ENCODE measurements at regions not wholly inside any gene's neighbourhood (a gene's known extent, or its start where the extent isn't known, plus 50 kb on each side); places are given as distances from the start of the nearest gene placed in this dataset.

DNA sequence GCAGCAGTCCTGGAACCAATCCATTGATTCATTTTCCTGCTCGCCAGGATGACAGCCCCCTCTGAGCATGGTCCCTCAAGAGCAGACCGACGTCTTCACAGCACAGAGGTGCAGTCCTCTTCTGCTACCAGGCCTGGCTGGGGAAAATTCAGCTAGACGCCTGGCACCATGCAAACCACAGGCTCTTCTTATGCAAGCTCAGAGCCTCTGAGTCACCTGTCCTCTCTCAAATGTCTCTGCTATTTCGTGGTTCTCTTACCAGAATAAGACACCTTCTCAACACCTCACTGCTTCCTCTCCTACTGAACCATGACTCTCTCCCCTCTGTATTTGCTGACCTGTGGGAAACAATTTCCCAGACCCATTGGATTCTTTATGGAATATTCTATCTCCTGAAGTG lies 79.8 kb upstream of the CYRIA start (continued):
- TF ChIP-seq RELA (IDR thresholded peaks at IDR 0.05; ENCODE audit: borderline replicate concordance, partially characterized antibody), result no peak
- TF ChIP-seq JUND (IDR thresholded peaks at IDR 0.05; ENCODE audit: low read depth, low read length), result no peak
- TF ChIP-seq STAT1 (conservative IDR thresholded peaks at IDR 0.05), result no peak

DNA sequence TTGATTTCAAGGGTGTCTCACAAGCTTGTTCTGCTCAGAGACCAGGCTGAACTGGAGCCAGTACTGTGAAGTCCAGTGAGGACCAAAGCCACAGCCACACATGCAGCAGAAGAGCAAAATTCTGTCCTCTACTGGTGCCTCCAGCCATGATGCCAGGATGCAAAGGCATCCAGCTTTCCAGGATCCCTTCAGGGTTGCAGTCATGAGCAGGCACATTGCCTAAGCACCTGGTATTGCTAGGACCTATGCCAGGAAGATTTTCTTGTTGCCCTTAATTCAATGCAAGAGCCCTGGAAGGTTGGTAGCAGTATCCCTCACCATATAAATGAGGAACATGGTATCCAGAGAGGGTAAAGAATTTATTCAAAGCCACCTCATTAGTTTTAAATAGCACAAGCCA lies 78.9 kb upstream of the CYRIA start:
- no peak overlapping the region for H3K9ac ChIP-seq (ENCODE audit: control insufficient read depth, insufficient read depth, low read length)
- H3K4me2 ChIP-seq (ENCODE audit: control insufficient read depth, insufficient read depth), result no peak overlapping the region
- H3K4me1 ChIP-seq (ENCODE audit: control insufficient read depth, insufficient read depth, low read length), result no peaks in the 10 kb centered on the region
- no peak for ATAC-seq
- H3K36me3 ChIP-seq (ENCODE audit: control insufficient read depth in 2 of 2, insufficient read depth in 2 of 2, low read length in 1 of 2), result no peaks in the 10 kb centered on the region
- intact Hi-C loops (cut with micrococcal nuclease; ENCODE audit: unreplicated experiment) (no loop called here), in situ Hi-C loops (cut with MboI) (no loop called here)
- ChIA-PET CTCF (no interaction called here), RAD21 (ENCODE audit: unreplicated experiment) (no interaction called here), SMC1A (ENCODE audit: uncharacterized antibody, unreplicated experiment) (interaction anchor here (1.1 kb wide), 1 partner anchor 85 kb away, joined by 3 read pairs; no protein-coding TSS in a partner anchor), POLR2A (no interaction called here)
- no peaks in the 10 kb centered on the region for H3K9me3 ChIP-seq (replicated peaks; ENCODE audit: control insufficient read depth, insufficient read depth, low read length)
- no peak overlapping the region for H2AFZ ChIP-seq (ENCODE audit: control insufficient read depth, low read depth, low read length)
- no peak for DNase-seq (ENCODE audit: low read depth, low spot score)
- H3K27ac ChIP-seq (ENCODE audit: control insufficient read depth, insufficient read depth), result no peak overlapping the region
- no peaks in the 10 kb centered on the region for H4K20me1 ChIP-seq (ENCODE audit: control insufficient read depth, insufficient read depth)
- no peak for FAIRE-seq
- H3K4me3 ChIP-seq, result no peak overlapping the region
- no TSS peak for BruUV-seq (replicated peaks)
- H3K79me2 ChIP-seq (ENCODE audit: control insufficient read depth, insufficient read depth, low read length), result no peaks in the 10 kb centered on the region
- H3K27me3 ChIP-seq (replicated peaks in 1 of 2; ENCODE audit: control insufficient read depth in 2 of 2, insufficient read depth in 2 of 2, low read length in 1 of 2), result peaks cover 2 to 3% of the 10 kb centered on the region in 2 experiments; a peak in 2 of 4 replicates
- TF ChIP-seq SPI1 (IDR thresholded peaks at IDR 0.05; ENCODE audit: borderline replicate concordance, insufficient read depth, low read depth, low read length) (no peak), POLR2AphosphoS2 (IDR thresholded peaks at IDR 0.05; ENCODE audit: low read depth, low read length) (no peak), TCF3 (IDR thresholded peaks at IDR 0.05; ENCODE audit: borderline replicate concordance, insufficient read depth, low read depth, low read length) (no peak), CBFB (IDR thresholded peaks at IDR 0.05; ENCODE audit: low read depth) (no peak), SREBF1 (IDR thresholded peaks at IDR 0.05; ENCODE audit: low read length) (no peak), YY1 (IDR thresholded peaks at IDR 0.05; ENCODE audit: low read depth, low read length) (no peak), BACH1 (IDR thresholded peaks at IDR 0.05; ENCODE audit: borderline replicate concordance) (no peak), CREM (IDR thresholded peaks at IDR 0.05; ENCODE audit: low read depth) (no peak), TCF7 (IDR thresholded peaks at IDR 0.05; ENCODE audit: borderline replicate concordance) (no peak), SUPT20H (IDR thresholded peaks at IDR 0.05; ENCODE audit: borderline replicate concordance, control insufficient read depth, low read depth, low read length) (no peak), ZNF217 (IDR thresholded peaks at IDR 0.05) (no peak), FOS (IDR thresholded peaks at IDR 0.05; ENCODE audit: borderline replicate concordance, extremely low read depth, insufficient read length) (no peak), ZSCAN29 (IDR thresholded peaks at IDR 0.05) (no peak)
- TF ChIP-seq, protein P1, sequence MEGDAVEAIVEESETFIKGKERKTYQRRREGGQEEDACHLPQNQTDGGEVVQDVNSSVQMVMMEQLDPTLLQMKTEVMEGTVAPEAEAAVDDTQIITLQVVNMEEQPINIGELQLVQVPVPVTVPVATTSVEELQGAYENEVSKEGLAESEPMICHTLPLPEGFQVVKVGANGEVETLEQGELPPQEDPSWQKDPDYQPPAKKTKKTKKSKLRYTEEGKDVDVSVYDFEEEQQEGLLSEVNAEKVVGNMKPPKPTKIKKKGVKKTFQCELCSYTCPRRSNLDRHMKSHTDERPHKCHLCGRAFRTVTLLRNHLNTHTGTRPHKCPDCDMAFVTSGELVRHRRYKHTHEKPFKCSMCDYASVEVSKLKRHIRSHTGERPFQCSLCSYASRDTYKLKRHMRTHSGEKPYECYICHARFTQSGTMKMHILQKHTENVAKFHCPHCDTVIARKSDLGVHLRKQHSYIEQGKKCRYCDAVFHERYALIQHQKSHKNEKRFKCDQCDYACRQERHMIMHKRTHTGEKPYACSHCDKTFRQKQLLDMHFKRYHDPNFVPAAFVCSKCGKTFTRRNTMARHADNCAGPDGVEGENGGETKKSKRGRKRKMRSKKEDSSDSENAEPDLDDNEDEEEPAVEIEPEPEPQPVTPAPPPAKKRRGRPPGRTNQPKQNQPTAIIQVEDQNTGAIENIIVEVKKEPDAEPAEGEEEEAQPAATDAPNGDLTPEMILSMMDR (IDR thresholded peaks at IDR 0.05 in 2 of 3, conservative IDR thresholded peaks at IDR 0.05 in 1 of 3; ENCODE audit: control insufficient read depth in 2 of 3, extremely low read depth in 1 of 3, insufficient read depth in 1 of 3, low read depth in 3 of 3, low read length in 3 of 3), result no peak
- TF ChIP-seq, protein P2, sequence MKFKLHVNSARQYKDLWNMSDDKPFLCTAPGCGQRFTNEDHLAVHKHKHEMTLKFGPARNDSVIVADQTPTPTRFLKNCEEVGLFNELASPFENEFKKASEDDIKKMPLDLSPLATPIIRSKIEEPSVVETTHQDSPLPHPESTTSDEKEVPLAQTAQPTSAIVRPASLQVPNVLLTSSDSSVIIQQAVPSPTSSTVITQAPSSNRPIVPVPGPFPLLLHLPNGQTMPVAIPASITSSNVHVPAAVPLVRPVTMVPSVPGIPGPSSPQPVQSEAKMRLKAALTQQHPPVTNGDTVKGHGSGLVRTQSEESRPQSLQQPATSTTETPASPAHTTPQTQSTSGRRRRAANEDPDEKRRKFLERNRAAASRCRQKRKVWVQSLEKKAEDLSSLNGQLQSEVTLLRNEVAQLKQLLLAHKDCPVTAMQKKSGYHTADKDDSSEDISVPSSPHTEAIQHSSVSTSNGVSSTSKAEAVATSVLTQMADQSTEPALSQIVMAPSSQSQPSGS (IDR thresholded peaks at IDR 0.05; ENCODE audit: low read length), result no peak
- TF ChIP-seq, protein P3, sequence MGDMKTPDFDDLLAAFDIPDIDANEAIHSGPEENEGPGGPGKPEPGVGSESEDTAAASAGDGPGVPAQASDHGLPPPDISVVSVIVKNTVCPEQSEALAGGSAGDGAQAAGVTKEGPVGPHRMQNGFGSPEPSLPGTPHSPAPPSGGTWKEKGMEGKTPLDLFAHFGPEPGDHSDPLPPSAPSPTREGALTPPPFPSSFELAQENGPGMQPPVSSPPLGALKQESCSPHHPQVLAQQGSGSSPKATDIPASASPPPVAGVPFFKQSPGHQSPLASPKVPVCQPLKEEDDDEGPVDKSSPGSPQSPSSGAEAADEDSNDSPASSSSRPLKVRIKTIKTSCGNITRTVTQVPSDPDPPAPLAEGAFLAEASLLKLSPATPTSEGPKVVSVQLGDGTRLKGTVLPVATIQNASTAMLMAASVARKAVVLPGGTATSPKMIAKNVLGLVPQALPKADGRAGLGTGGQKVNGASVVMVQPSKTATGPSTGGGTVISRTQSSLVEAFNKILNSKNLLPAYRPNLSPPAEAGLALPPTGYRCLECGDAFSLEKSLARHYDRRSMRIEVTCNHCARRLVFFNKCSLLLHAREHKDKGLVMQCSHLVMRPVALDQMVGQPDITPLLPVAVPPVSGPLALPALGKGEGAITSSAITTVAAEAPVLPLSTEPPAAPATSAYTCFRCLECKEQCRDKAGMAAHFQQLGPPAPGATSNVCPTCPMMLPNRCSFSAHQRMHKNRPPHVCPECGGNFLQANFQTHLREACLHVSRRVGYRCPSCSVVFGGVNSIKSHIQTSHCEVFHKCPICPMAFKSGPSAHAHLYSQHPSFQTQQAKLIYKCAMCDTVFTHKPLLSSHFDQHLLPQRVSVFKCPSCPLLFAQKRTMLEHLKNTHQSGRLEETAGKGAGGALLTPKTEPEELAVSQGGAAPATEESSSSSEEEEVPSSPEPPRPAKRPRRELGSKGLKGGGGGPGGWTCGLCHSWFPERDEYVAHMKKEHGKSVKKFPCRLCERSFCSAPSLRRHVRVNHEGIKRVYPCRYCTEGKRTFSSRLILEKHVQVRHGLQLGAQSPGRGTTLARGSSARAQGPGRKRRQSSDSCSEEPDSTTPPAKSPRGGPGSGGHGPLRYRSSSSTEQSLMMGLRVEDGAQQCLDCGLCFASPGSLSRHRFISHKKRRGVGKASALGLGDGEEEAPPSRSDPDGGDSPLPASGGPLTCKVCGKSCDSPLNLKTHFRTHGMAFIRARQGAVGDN (IDR thresholded peaks at IDR 0.05), result no peak
